ENCODE measurements at regions not wholly inside any gene's neighbourhood (a gene's known extent, or its start where the extent isn't known, plus 50 kb on each side); places are given as distances from the start of the nearest gene placed in this dataset.

DNA sequence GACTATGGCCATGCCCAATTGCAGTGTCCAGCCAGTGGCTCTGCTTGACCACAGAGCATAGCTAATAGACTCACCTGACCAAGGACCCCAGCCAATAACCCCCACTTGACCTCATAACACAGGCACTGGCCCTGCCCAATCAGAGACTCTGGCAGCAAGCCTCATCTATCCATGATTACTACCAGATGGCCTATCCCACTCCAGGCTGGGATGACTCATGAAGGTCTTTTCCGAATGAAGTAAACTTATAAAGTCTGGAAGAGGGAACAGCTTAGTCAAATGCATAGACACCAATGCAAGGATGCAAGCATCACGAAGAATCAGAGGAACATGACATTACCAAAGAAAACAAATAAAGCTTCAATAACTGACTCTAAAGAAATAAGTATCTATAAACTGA, 141.4 kb downstream of the TMEM168 start:
- in situ Hi-C loops (cut with HindIII; ENCODE audit: extremely low pct_ligation_motif_present, low pct_unique_long_range_greater_than_20kb) (no loop called here), intact Hi-C loops (cut with micrococcal nuclease; ENCODE audit: unreplicated experiment) (no loop called here)
- no peak for ATAC-seq
- Histone ChIP-seq H3K9me3 (ENCODE audit: low read length) (no peaks in the 10 kb centered on the region), H3K4me2 (ENCODE audit: low read depth, low read length) (no peak overlapping the region), H3K9ac (ENCODE audit: insufficient read depth, low read depth, low read length) (no peak overlapping the region), H3K4me1 (ENCODE audit: insufficient read depth, low read length) (no peaks in the 10 kb centered on the region), H3K79me2 (ENCODE audit: insufficient read depth, low read length) (no peaks in the 10 kb centered on the region), H3K4me3 (replicated peaks in 1 of 3; ENCODE audit: insufficient read depth in 1 of 3, low read depth in 2 of 3, low read length in 3 of 3) (no peak overlapping the region), H3K27me3 (ENCODE audit: control insufficient read depth in 1 of 2, insufficient read depth in 2 of 2, low read length in 2 of 2) (no peaks in the 10 kb centered on the region; a peak in 1 of 5 replicates), H3K27ac (ENCODE audit: extremely low read length, insufficient read depth, low read length) (no peak overlapping the region), H3K36me3 (replicated peaks in 1 of 2; ENCODE audit: control insufficient read depth in 1 of 2, insufficient read depth in 2 of 2, low read length in 2 of 2) (no peaks in the 10 kb centered on the region), H2AFZ (ENCODE audit: low read length) (no peak overlapping the region), H4K20me1 (ENCODE audit: insufficient read depth, low read length) (no peaks in the 10 kb centered on the region)
- WGBS (ENCODE audit: low lambda C conversion rate) = 1% methylated on average over 2 of the region's 2 CpGs
- TF ChIP-seq U2AF2 (IDR thresholded peaks at IDR 0.05; ENCODE audit: low read depth, low read length) (no peak), ATM (IDR thresholded peaks at IDR 0.05; ENCODE audit: borderline replicate concordance) (no peak), TEAD3 (CRISPR knock-in tag; optimal IDR thresholded peaks at IDR 0.05; ENCODE audit: borderline replicate concordance) (no peak), RXRA (CRISPR knock-in tag; IDR thresholded peaks at IDR 0.05) (no peak), RARG (CRISPR knock-in tag; IDR thresholded peaks at IDR 0.05; ENCODE audit: low read depth) (no peak), KIAA2018 (CRISPR knock-in tag; IDR thresholded peaks at IDR 0.05; ENCODE audit: borderline replicate concordance) (no peak)
- CTCF ChIA-PET (ENCODE audit: low intra/inter-chr PET ratio, low total read pairs) = no interaction called here
- POLR2A ChIA-PET = no interaction called here
- BruUV-seq (replicated peaks) = no TSS peak
- no peak for FAIRE-seq
- no peak for DNase-seq (ENCODE audit: low spot score)

Data from HepG2 (cell line).